ENCODE measurements at regions not wholly inside any gene's neighbourhood (a gene's known extent, or its start where the extent isn't known, plus 50 kb on each side); places are given as distances from the start of the nearest gene placed in this dataset.
A peak's percentile ranks its signal among the peaks of the same experiment; 100 is the strongest.

DNA sequence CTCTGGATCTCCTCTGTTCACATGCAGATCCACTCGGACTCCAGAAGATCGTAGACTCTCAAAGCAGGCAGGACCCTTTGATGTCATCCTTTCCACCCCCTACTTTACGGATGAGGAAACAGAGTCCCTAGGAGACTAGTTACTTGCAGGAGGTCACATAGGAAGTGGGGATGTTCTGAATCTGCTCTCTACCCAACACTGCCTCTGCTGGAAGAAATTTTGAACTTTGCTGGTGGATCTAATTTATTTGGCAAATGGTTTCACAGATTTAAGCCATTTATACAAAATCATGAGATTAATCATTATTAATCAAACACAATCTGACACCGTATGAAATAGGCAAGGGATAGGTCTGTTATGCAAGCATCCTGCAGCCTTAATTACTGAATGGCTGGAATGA lies 55.0 kb upstream of the USP47 start:
- Histone ChIP-seq H3K27me3 (ENCODE audit: control insufficient read depth, insufficient read depth, low read length) (peaks cover 14% of the 10 kb centered on the region), H3K9me3 (ENCODE audit: control insufficient read depth, insufficient read depth, low read length) (no peaks in the 10 kb centered on the region), H4K5ac (ENCODE audit: low read depth, low read length) (no peak overlapping the region), H3K56ac (ENCODE audit: extremely low read depth, insufficient read depth, low read length) (no peak overlapping the region), H2BK15ac (ENCODE audit: low read depth, low read length) (no peak overlapping the region), H3K9me1 (ENCODE audit: insufficient read depth, low read length) (no peaks in the 10 kb centered on the region), H3K4ac (ENCODE audit: low read depth, low read length) (no peak overlapping the region), H3K36me3 (ENCODE audit: control insufficient read depth, insufficient read depth, low read length) (no peaks in the 10 kb centered on the region), H4K8ac (ENCODE audit: low read depth in 2 of 2, low read length in 2 of 2) (no peak overlapping the region), H2AK5ac (ENCODE audit: low read depth, low read length) (no peak overlapping the region), H2BK5ac (ENCODE audit: low read depth, low read length, poor library complexity, severe bottlenecking) (no peak overlapping the region), H3K27ac (ENCODE audit: insufficient read depth, low read length) (no peak overlapping the region), H4K20me1 (ENCODE audit: insufficient read depth, low read length) (no peaks in the 10 kb centered on the region), H2BK20ac (ENCODE audit: low read depth, low read length) (no peak overlapping the region), H3K4me1 (ENCODE audit: control insufficient read depth, insufficient read depth, low read length) (no peaks in the 10 kb centered on the region), H3K4me3 (ENCODE audit: insufficient read depth, low read depth, low read length) (no peak overlapping the region), H4K91ac (ENCODE audit: insufficient read depth, low read depth, low read length) (no peak overlapping the region), H2BK120ac (ENCODE audit: low read depth, low read length) (no peak overlapping the region), H3K14ac (replicated peaks; ENCODE audit: low read depth, low read length) (no peak overlapping the region), H3K23ac (ENCODE audit: low read depth, low read length) (no peak overlapping the region), H3K4me2 (ENCODE audit: low read depth, low read length) (no peak overlapping the region), H3K79me1 (ENCODE audit: low read depth in 1 of 2, low read length in 2 of 2) (no peaks in the 10 kb centered on the region), H3K9ac (ENCODE audit: low read depth, low read length) (no peak overlapping the region), H2AK9ac (replicated peaks; ENCODE audit: low read depth, low read length, poor library complexity) (no peak overlapping the region), H2AFZ (replicated peaks; ENCODE audit: low read length, poor library complexity) (no peak overlapping the region), H3K18ac (ENCODE audit: low read depth, low read length) (no peak overlapping the region)
- dilution Hi-C loops (cut with HindIII; ENCODE audit: low sequenced_read_pairs, unreplicated experiment): no loop called here
- ATAC-seq (ENCODE audit: low read depth): peak; percentile 42; the same call in 1 of the 2 replicates
- DNase-seq: peak; percentile 40
- no TSS peak for BruUV-seq (replicated peaks)
- TF ChIP-seq SMC3 (IDR thresholded peaks at IDR 0.05; ENCODE audit: low read depth, low read length): peak; percentile 38
- TF ChIP-seq MAZ (IDR thresholded peaks at IDR 0.05; ENCODE audit: borderline replicate concordance, low read depth, low read length): no peak
- TF ChIP-seq MAFK (IDR thresholded peaks at IDR 0.05; ENCODE audit: low read depth, low read length): no peak
- TF ChIP-seq NFE2L2 (IDR thresholded peaks at IDR 0.05; ENCODE audit: low read depth, low read length): no peak
- no peak for TF ChIP-seq BHLHE40 (IDR thresholded peaks at IDR 0.05; ENCODE audit: low read depth, low read length)
- TF ChIP-seq MXI1 (IDR thresholded peaks at IDR 0.05; ENCODE audit: borderline replicate concordance, low read depth, low read length): no peak
- TF ChIP-seq RAD21 (IDR thresholded peaks at IDR 0.05; ENCODE audit: low read length): peak; percentile 65
- TF ChIP-seq, protein P1, sequence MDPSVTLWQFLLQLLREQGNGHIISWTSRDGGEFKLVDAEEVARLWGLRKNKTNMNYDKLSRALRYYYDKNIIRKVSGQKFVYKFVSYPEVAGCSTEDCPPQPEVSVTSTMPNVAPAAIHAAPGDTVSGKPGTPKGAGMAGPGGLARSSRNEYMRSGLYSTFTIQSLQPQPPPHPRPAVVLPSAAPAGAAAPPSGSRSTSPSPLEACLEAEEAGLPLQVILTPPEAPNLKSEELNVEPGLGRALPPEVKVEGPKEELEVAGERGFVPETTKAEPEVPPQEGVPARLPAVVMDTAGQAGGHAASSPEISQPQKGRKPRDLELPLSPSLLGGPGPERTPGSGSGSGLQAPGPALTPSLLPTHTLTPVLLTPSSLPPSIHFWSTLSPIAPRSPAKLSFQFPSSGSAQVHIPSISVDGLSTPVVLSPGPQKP (IDR thresholded peaks at IDR 0.05; ENCODE audit: borderline replicate concordance, low read depth, low read length): no peak
- TF ChIP-seq FOS (IDR thresholded peaks at IDR 0.05; ENCODE audit: low read depth, low read length): no peak
- no peak for TF ChIP-seq CEBPB (IDR thresholded peaks at IDR 0.05; ENCODE audit: low read depth, low read length)
- peak; percentile 71 for TF ChIP-seq CTCF (conservative IDR thresholded peaks at IDR 0.05; ENCODE audit: low read depth, low read length)
- no peak for TF ChIP-seq RCOR1 (IDR thresholded peaks at IDR 0.05; ENCODE audit: insufficient replicate concordance, low read length)
- no peak for TF ChIP-seq POLR2A (IDR thresholded peaks at IDR 0.05; ENCODE audit: low read depth, low read length)
- TF ChIP-seq RFX5 (IDR thresholded peaks at IDR 0.05; ENCODE audit: low read depth, low read length): no peak
- no peak for TF ChIP-seq USF2 (IDR thresholded peaks at IDR 0.05; ENCODE audit: low read depth, low read length)
- TF ChIP-seq CHD1 (IDR thresholded peaks at IDR 0.05; ENCODE audit: low read depth, low read length): no peak
- in situ Hi-C loops (cut with MboI; ENCODE audit: low sequenced_read_pairs): loop anchor here (5.0 kb wide), 3 partner anchors 759 to 994 kb away; no protein-coding TSS in a partner anchor
- WGBS, 2 experiments (ENCODE audit: extremely low coverage in 2 of 2, insufficient read length in 1 of 2): no CpG with 5 or more reads among the region's 4 CpGs
- CTCF ChIA-PET: interaction anchor here (0.8 to 2.5 kb wide), 10 partner anchors 11 to 1016 kb away, joined by 3 to 13 read pairs (median 4); no protein-coding TSS in a partner anchor
- intact Hi-C loops (cut with micrococcal nuclease): loop anchor here (1.0 to 10.0 kb wide), 7 partner anchors 522 to 1016 kb away; partner anchors contain the start of gene ZBED5
- POLR2A ChIA-PET (ENCODE audit: unreplicated experiment): no interaction called here

All from IMR-90 (cell line).